Osteoblast (primary cell): ENCODE measurements at regions not wholly inside any gene's neighbourhood (a gene's known extent, or its start where the extent isn't known, plus 50 kb on each side); places are given as distances from the start of the nearest gene placed in this dataset.

Experiments
- DNase-seq: peaks from one replicate; pipeline ENCODE4 v3.0.0; 2011; ENCODE audit warnings: low spot score, mixed read lengths; ENCODE audit not compliant: insufficient read length; ENCODE audit errors: missing footprints
- H2AFZ ChIP-seq: 2 replicates; pipeline ENCODE4 v1.6.0; 2011; ENCODE audit warnings: mild to moderate bottlenecking, low read length
- H3K27ac ChIP-seq: 2 replicates; pipeline ENCODE4 v1.5.1; 2011; ENCODE audit warnings: mild to moderate bottlenecking, low read depth, low read length, moderate library complexity
- H3K27me3 ChIP-seq: 2 replicates; pipeline ENCODE4 v1.6.0; 2012; ENCODE audit warnings: mild to moderate bottlenecking, control low read depth, inconsistent platforms, low read length, moderate library complexity; ENCODE audit not compliant: insufficient read depth
- H3K36me3 ChIP-seq: 2 replicates; pipeline ENCODE4 v1.5.1; 2011; ENCODE audit warnings: mild to moderate bottlenecking, low read length, control low read depth, moderate library complexity; ENCODE audit not compliant: insufficient read depth
- H3K4me1 ChIP-seq: 2 replicates; pipeline ENCODE4 v1.5.1; 2011; ENCODE audit warnings: mild to moderate bottlenecking, low read length, control low read depth, moderate library complexity; ENCODE audit not compliant: insufficient read depth
- H3K4me2 ChIP-seq: 2 replicates; pipeline ENCODE4 v1.6.0; 2011; ENCODE audit warnings: mild to moderate bottlenecking, low read length; ENCODE audit not compliant: insufficient read depth
- H3K4me3 ChIP-seq: fragments of 200-600 bp; sonication (generic); 3 replicates; pipeline ENCODE4 v1.5.1; 2012; ENCODE audit warnings: mild to moderate bottlenecking, low read length, inconsistent platforms; ENCODE audit not compliant: insufficient read depth
- H3K79me2 ChIP-seq: 2 replicates; pipeline ENCODE4 v1.6.0; 2012; ENCODE audit warnings: mild to moderate bottlenecking, low read length, control low read depth, inconsistent platforms; ENCODE audit not compliant: insufficient read depth
- H3K9me3 ChIP-seq: 2 replicates; pipeline ENCODE4 v1.5.1; 2011; ENCODE audit warnings: low read depth, low read length, control low read depth
- H4K20me1 ChIP-seq: 2 replicates; pipeline ENCODE4 v1.6.0; 2012; ENCODE audit warnings: mild to moderate bottlenecking, low read length, control low read depth; ENCODE audit not compliant: insufficient read depth
- TF ChIP-seq, protein P1 (sequence below): IDR thresholded peaks from 2 replicates; pipeline ENCODE4 v1.5.1; 2011; ENCODE audit warnings: mild to moderate bottlenecking, low read depth, low read length, moderate library complexity; ENCODE audit errors: extremely low read depth

- H3K79me2 ChIP-seq, result no peaks in the 10 kb centered on the region
- H3K27me3 ChIP-seq, result no peaks in the 10 kb centered on the region
- H3K4me2 ChIP-seq, result no peak overlapping the region
- no peak overlapping the region for H2AFZ ChIP-seq
- no peaks in the 10 kb centered on the region for H3K4me1 ChIP-seq
- no peak for DNase-seq
- no peaks in the 10 kb centered on the region for H3K9me3 ChIP-seq
- H3K4me3 ChIP-seq, result no peak overlapping the region
- no peaks in the 10 kb centered on the region for H3K36me3 ChIP-seq
- TF ChIP-seq, protein P1, sequence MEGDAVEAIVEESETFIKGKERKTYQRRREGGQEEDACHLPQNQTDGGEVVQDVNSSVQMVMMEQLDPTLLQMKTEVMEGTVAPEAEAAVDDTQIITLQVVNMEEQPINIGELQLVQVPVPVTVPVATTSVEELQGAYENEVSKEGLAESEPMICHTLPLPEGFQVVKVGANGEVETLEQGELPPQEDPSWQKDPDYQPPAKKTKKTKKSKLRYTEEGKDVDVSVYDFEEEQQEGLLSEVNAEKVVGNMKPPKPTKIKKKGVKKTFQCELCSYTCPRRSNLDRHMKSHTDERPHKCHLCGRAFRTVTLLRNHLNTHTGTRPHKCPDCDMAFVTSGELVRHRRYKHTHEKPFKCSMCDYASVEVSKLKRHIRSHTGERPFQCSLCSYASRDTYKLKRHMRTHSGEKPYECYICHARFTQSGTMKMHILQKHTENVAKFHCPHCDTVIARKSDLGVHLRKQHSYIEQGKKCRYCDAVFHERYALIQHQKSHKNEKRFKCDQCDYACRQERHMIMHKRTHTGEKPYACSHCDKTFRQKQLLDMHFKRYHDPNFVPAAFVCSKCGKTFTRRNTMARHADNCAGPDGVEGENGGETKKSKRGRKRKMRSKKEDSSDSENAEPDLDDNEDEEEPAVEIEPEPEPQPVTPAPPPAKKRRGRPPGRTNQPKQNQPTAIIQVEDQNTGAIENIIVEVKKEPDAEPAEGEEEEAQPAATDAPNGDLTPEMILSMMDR, result no peak
- no peaks in the 10 kb centered on the region for H4K20me1 ChIP-seq
- H3K27ac ChIP-seq, result no peak overlapping the region
These were observed 364.7 kb downstream of the BCL11B start for GRCh38 chr14:98907271-98907670.

DNA sequence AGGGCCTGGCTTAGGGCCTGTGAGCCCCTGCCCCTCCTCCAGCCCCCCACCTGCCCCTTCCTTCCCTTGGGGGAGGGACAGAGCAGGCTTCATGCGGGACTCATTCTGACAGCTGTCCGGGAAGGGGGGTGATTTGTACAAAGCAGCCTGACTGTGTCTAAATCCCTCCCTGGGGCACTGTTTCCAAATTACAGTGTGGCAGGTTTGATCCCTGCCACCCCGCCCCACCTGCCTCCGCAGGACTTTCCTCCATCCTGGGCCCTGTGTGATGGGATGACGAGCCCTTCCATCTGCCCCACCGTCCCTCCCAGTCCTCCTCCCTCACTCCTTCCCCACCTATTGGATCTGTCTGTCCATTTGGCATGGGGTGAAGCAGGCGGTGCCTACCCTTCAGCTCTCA lies 363.9 kb downstream of the BCL11B start:
- DNase-seq, result no peak
- no peaks in the 10 kb centered on the region for H3K36me3 ChIP-seq
- TF ChIP-seq, protein P1, result no peak

DNA sequence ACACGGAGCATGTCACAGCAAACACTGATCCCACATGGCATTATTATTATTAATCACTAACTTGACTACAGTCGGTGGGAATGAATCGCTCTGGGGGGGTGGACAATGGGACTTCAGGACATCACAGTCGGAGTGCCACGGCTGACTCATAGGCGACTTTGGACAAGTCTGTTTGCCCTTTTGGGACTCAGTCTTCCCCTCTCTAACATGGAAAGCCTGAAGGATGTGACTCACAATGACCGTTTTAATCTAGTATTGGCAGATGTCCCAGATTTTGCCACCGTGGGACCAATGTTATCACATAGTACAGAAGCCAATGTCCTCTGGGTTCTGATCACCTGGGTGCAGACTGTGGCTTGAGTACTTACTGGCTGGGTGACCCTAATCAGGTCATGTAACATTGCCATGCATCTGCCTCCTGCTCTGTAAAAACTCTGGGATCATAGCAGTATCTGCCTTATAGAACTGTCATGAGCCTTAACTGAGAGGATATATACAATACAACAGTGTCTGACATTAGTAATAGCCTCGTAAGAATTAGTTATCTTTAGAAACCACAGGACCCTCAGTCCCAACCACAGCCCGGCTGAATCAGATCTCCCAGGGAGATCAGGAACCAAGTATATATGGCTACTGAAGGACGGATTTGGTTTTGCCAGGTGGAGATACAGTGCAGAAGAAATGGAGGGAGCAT lies 362.6 kb downstream of the BCL11B start:
- no peak for DNase-seq
- Histone ChIP-seq H3K79me2 (no peaks in the 10 kb centered on the region), H3K4me2 (no peak overlapping the region), H2AFZ (no peak overlapping the region), H3K27me3 (no peaks in the 10 kb centered on the region), H3K4me1 (no peaks in the 10 kb centered on the region), H3K4me3 (no peak overlapping the region), H3K9me3 (no peaks in the 10 kb centered on the region), H3K27ac (no peak overlapping the region), H4K20me1 (no peaks in the 10 kb centered on the region), H3K36me3 (no peaks in the 10 kb centered on the region)
- TF ChIP-seq, protein P1, result no peak

More for the DNA sequence above, 363.9 kb downstream of the BCL11B start:
- Histone ChIP-seq H3K9me3 (no peaks in the 10 kb centered on the region), H2AFZ (no peak overlapping the region), H3K4me1 (no peaks in the 10 kb centered on the region), H3K4me3 (no peak overlapping the region), H3K79me2 (no peaks in the 10 kb centered on the region), H3K27me3 (no peaks in the 10 kb centered on the region), H3K27ac (no peak overlapping the region), H4K20me1 (no peaks in the 10 kb centered on the region), H3K4me2 (no peak overlapping the region)

GRCh38 chr14:98910061-98910460 lies 361.9 kb downstream of the BCL11B start:
- no peaks in the 10 kb centered on the region for H4K20me1 ChIP-seq
- H3K4me3 ChIP-seq, result no peak overlapping the region
- no peaks in the 10 kb centered on the region for H3K79me2 ChIP-seq
- H3K27ac ChIP-seq, result no peak overlapping the region
- H3K4me1 ChIP-seq, result no peaks in the 10 kb centered on the region
- H3K4me2 ChIP-seq, result no peak overlapping the region
- no peaks in the 10 kb centered on the region for H3K27me3 ChIP-seq
- DNase-seq, result no peak
- no peak overlapping the region for H2AFZ ChIP-seq
- H3K36me3 ChIP-seq, result no peaks in the 10 kb centered on the region
- TF ChIP-seq, protein P1, result no peak
- no peaks in the 10 kb centered on the region for H3K9me3 ChIP-seq
